GM12891 (cell line): ENCODE measurements at regions not wholly inside any gene's neighbourhood (a gene's known extent, or its start where the extent isn't known, plus 50 kb on each side); places are given as distances from the start of the nearest gene placed in this dataset.

Source experiments
- PAX5 ChIP-seq: IDR thresholded peaks from 2 replicates; pipeline ENCODE4 v1.6.1; 2011; ENCODE audit warnings: low read length, moderate library complexity, mild to moderate bottlenecking; ENCODE audit not compliant: insufficient read depth, severe bottlenecking
- POLR2A ChIP-seq: IDR thresholded peaks from 2 replicates; pipeline ENCODE4 v1.6.1; 2011; ENCODE audit warnings: low read depth, low read length, control low read depth
- POLR2AphosphoS5 ChIP-seq: IDR thresholded peaks from 2 replicates; pipeline ENCODE4 v1.6.1; 2011; ENCODE audit warnings: low read depth, low read length, control low read depth
- POU2F2 ChIP-seq: IDR thresholded peaks from 2 replicates; pipeline ENCODE4 v1.6.1; 2011; ENCODE audit warnings: low read depth, mild to moderate bottlenecking, control low read depth, low read length, moderate library complexity
- SPI1 ChIP-seq: IDR thresholded peaks from 2 replicates; pipeline ENCODE4 v1.6.1; 2011; ENCODE audit warnings: low read depth, low read length, control low read depth
- TAF1 ChIP-seq: IDR thresholded peaks from 2 replicates; pipeline ENCODE4 v1.6.1; 2011; ENCODE audit warnings: low read depth, low read length, control low read depth

DNA sequence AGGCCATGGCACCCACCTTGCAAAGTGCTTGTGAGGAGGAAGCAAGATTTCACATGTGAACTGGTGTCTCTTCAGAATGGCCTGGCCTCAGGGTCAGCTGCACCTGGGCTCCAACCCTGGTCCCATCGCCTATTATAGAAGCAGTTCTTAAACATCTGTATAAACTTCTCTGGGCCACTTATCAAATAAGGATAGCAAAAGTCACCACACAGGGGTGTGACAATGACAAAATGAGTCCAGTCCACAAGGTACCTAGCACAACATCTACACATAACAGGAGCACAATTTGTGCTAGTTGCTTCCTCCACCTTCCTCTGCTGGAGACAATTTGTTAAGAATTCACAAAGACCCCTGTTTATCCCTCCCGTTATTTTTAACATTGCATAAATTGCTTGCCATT, 340.6 kb upstream of the ZMIZ1 start:
- TF ChIP-seq POLR2AphosphoS5 (no peak), TAF1 (no peak), POLR2A (no peak), POU2F2 (no peak), SPI1 (no peak), PAX5 (no peak)
